ENCODE measurements at regions not wholly inside any gene's neighbourhood (a gene's known extent, or its start where the extent isn't known, plus 50 kb on each side); places are given as distances from the start of the nearest gene placed in this dataset.
A peak's percentile ranks its signal among the peaks of the same experiment; 100 is the strongest.

DNA sequence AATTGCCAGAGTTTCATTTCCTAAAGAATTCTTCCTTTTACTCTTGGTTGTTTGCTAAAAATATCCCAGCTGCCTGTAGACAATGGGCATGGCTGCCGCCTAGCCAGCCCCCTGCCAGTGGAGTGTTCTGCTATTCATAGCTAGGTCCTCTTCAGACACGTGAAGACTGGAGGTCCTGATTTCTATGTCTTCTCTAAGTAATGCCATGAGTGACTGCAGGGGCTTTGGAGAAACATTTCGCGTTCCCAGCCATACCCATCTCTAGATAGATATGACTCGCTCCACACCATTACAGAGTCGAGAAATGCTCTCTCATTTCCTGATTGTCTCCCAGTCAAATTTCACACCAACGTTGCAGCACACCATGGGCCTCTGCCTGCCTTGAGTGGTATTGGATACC lies 99.5 kb upstream of the BACE2 start:
- TF ChIP-seq, protein P1, sequence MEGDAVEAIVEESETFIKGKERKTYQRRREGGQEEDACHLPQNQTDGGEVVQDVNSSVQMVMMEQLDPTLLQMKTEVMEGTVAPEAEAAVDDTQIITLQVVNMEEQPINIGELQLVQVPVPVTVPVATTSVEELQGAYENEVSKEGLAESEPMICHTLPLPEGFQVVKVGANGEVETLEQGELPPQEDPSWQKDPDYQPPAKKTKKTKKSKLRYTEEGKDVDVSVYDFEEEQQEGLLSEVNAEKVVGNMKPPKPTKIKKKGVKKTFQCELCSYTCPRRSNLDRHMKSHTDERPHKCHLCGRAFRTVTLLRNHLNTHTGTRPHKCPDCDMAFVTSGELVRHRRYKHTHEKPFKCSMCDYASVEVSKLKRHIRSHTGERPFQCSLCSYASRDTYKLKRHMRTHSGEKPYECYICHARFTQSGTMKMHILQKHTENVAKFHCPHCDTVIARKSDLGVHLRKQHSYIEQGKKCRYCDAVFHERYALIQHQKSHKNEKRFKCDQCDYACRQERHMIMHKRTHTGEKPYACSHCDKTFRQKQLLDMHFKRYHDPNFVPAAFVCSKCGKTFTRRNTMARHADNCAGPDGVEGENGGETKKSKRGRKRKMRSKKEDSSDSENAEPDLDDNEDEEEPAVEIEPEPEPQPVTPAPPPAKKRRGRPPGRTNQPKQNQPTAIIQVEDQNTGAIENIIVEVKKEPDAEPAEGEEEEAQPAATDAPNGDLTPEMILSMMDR (IDR thresholded peaks at IDR 0.05): no peak
- H3K27me3 Mint-ChIP-seq (ENCODE audit: low read depth, poor library complexity): peaks cover 26% of the 10 kb centered on the region
- H3K4me3 Mint-ChIP-seq: peak overlapping the region; percentile 75
- no peaks in the 10 kb centered on the region for H3K36me3 Mint-ChIP-seq (ENCODE audit: low read depth)
- H3K4me1 Mint-ChIP-seq: peaks cover 11% of the 10 kb centered on the region
- no peaks in the 10 kb centered on the region for H3K9me3 Mint-ChIP-seq
- H3K27ac Mint-ChIP-seq: no peak overlapping the region
- DNase-seq: no peak

DNA sequence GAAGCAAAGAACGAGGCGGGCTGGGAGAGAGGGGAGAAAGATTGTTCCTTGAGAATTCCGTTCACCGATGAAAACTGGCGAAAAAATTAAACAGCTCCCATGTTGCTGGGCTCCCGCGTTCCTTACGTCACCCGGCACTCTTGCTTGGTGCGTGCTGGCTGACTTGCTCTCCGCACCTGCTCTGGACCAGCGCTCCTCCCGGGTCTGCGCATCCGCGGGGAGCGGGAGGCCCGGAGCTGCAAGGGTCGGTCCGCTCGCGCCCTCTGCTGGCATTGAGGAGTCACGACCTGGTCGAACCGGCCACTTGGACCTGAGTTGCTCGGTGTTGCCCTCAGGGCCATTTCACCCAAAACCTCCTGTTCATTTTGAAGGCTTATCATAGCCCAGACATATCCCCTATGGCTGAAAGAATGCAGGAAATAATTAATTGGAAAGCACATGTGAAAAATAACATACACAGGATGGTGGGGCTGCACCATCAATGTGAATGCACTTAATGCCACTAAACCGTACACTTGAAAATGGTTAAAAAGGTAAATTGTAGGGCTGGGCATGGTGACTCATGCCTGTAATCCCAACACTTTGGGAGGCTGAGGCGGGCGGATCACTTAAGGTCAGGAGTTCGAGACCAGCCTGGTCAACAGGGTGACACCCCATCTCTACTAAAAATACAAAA lies 98.9 kb upstream of the BACE2 start:
- peaks cover 26% of the 10 kb centered on the region for H3K27me3 Mint-ChIP-seq (ENCODE audit: low read depth, poor library complexity)
- TF ChIP-seq, protein P1 (IDR thresholded peaks at IDR 0.05): peak; percentile 88
- peak; percentile 93 for DNase-seq
- no peak overlapping the region for H3K27ac Mint-ChIP-seq
- peak overlapping the region; percentile 75 for H3K4me3 Mint-ChIP-seq
- H3K36me3 Mint-ChIP-seq (ENCODE audit: low read depth): no peaks in the 10 kb centered on the region
- no peaks in the 10 kb centered on the region for H3K9me3 Mint-ChIP-seq
- H3K4me1 Mint-ChIP-seq: peaks cover 11% of the 10 kb centered on the region

DNA sequence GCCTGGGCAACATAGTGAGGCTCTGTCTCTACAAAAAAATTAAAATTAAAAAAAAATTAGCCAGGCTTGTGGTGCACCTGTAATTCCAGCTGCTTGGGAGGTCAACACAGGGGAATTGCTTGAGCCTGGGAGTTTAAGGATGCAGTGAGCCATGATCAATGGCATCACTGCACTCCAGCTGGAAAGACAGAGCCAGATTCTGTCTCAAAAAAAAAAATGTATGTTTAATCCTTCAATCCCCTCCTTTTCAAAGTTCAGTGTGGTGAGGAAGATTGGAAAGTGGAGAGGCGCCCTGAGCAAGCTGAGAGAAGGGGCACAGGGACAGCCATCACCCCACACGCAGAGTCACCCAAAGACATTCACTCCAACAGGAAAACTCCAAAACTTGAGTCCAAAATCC lies 97.7 kb upstream of the BACE2 start:
- no peaks in the 10 kb centered on the region for H3K36me3 Mint-ChIP-seq (ENCODE audit: low read depth)
- no peak for DNase-seq
- H3K27ac Mint-ChIP-seq: no peak overlapping the region
- peaks cover 11% of the 10 kb centered on the region for H3K4me1 Mint-ChIP-seq
- no peaks in the 10 kb centered on the region for H3K9me3 Mint-ChIP-seq
- TF ChIP-seq, protein P1 (IDR thresholded peaks at IDR 0.05): no peak
- H3K4me3 Mint-ChIP-seq: no peak overlapping the region
- peaks cover 29% of the 10 kb centered on the region for H3K27me3 Mint-ChIP-seq (ENCODE audit: low read depth, poor library complexity)

DNA sequence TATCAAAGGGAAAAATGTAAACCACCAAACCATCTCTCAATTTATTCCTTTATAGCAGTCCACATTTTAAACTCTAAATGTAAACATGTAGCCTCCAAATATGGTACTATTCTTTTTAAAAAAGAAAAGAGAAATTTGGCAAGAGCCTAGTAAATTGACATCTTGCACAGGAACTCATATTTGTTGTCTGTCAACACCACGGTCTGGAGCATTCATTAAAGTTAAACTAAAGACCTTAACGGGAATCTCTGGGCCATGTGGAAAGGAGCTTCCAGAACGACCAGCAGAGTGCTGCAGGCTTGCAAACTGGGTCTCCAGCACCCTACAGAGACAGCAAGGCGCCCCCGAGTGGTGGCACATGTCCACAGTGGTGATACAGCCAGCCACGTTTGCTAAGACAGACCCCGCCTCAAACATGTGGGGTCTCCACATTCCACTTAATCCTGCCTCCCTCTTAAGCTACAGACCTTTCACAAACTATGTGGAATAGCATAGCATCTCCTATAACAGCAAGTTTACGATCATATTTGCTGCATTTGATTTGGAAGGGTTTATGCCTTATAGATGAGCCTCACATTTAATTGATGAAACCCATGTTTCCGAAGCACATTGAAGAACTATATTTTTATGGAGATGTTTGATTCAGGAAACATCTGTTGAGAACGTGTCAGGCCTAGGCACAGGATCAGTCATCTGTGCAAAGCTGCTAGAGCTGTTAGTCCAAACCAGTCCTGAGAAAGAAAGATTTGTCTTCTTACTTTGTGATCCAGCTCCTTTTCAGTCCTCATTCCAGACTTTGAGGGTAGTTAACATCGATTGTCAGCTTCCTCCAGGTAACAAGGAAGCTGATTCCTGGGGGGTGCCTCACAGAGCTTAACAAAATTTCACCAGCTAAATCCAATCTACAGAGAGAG lies 96.4 kb upstream of the BACE2 start:
- H3K9me3 Mint-ChIP-seq: no peaks in the 10 kb centered on the region
- H3K27ac Mint-ChIP-seq: no peak overlapping the region
- peaks cover 11% of the 10 kb centered on the region for H3K4me1 Mint-ChIP-seq
- H3K4me3 Mint-ChIP-seq: no peak overlapping the region
- DNase-seq: peak; percentile 46
- no peaks in the 10 kb centered on the region for H3K36me3 Mint-ChIP-seq (ENCODE audit: low read depth)
- TF ChIP-seq, protein P1 (IDR thresholded peaks at IDR 0.05): no peak
- H3K27me3 Mint-ChIP-seq (ENCODE audit: low read depth, poor library complexity): peaks cover 29% of the 10 kb centered on the region

DNA sequence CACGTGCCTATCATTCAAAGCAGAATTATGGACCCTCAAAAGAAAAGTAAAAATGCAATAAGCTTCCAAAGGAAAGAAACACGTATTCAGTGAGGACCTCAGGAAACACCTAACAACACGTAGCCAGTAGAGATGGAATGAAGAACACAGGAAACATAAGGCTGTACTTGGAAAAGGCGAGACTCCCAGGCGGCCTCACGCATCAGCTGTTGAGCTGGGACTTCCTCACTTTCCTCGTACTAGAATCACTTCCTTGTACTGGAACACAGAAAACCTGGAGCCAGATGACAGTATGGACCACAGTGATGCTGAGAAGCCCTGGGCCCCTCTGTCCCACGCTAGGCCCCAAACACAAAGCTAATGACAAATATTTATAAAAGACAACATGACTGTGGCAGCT lies 94.4 kb upstream of the BACE2 start:
- H3K4me3 Mint-ChIP-seq: no peak overlapping the region
- H3K27me3 Mint-ChIP-seq (ENCODE audit: low read depth, poor library complexity): peaks cover 15% of the 10 kb centered on the region
- DNase-seq: no peak
- H3K36me3 Mint-ChIP-seq (ENCODE audit: low read depth): no peaks in the 10 kb centered on the region
- TF ChIP-seq, protein P1 (IDR thresholded peaks at IDR 0.05): no peak
- peaks cover 5% of the 10 kb centered on the region for H3K4me1 Mint-ChIP-seq
- no peak overlapping the region for H3K27ac Mint-ChIP-seq
- peaks cover 6% of the 10 kb centered on the region for H3K9me3 Mint-ChIP-seq

Data from nephron progenitor cell (in vitro differentiated cells).